GM18511 (cell line): ENCODE measurements at regions not wholly inside any gene's neighbourhood (a gene's known extent, or its start where the extent isn't known, plus 50 kb on each side); places are given as distances from the start of the nearest gene placed in this dataset.
"Not testable (repeated sequence)": the region's sequence is repeated elsewhere in the genome, so short reads cannot be mapped to it uniquely, and the experiment has no call there.

Experiments
- ATAC-seq: cut with Tn5 transposase; IDR thresholded peaks from one replicate; pipeline ENCODE4 v1.9.1; 2021; ENCODE audit warnings: mild to moderate bottlenecking, moderate library complexity; ENCODE audit not compliant: unreplicated experiment

- ATAC-seq = no peak
Measured at GRCh38 chr7:87007038-87007437, 52.4 kb downstream of the ELAPOR2 start.

GRCh38 chr7:87004956-87005355, 54.5 kb downstream of the ELAPOR2 start:
- ATAC-seq = no peak

- ATAC-seq = no peak
Measured at GRCh38 chr7:87003872-87004798, 55.3 kb downstream of the ELAPOR2 start.

GRCh38 chr7:87001214-87001613, 58.2 kb downstream of the ELAPOR2 start:
- no peak for ATAC-seq

GRCh38 chr7:87000344-87000743, 59.1 kb downstream of the ELAPOR2 start:
- no peak for ATAC-seq

- ATAC-seq = no peak
Measured at GRCh38 chr7:86999750-87000149, 59.7 kb downstream of the ELAPOR2 start.

- no peak for ATAC-seq
Measured at GRCh38 chr7:86995814-86996213, 63.6 kb downstream of the ELAPOR2 start.

- no peak for ATAC-seq
Measured at GRCh38 chr7:86995052-86995725, 64.3 kb downstream of the ELAPOR2 start.

GRCh38 chr7:86991771-86992191, 67.7 kb downstream of the ELAPOR2 start:
- peak; percentile 25 for ATAC-seq

GRCh38 chr7:86991093-86991769, 68.2 kb downstream of the ELAPOR2 start:
- ATAC-seq = peak; percentile 92

- ATAC-seq = no peak
Measured at GRCh38 chr7:86989407-86989806, 70.0 kb downstream of the ELAPOR2 start.

GRCh38 chr7:86987834-86988233, 71.6 kb downstream of the ELAPOR2 start:
- ATAC-seq = not testable (repeated sequence)

- ATAC-seq = not testable (repeated sequence)
Measured at GRCh38 chr7:86987358-86987757, 72.1 kb downstream of the ELAPOR2 start.

- ATAC-seq = not testable (repeated sequence)
Measured at GRCh38 chr7:86985342-86985741, 74.1 kb downstream of the ELAPOR2 start.

GRCh38 chr7:86983654-86984053, 75.8 kb downstream of the ELAPOR2 start:
- not testable (repeated sequence) for ATAC-seq

- not testable (repeated sequence) for ATAC-seq
Measured at GRCh38 chr7:86981937-86982336, 77.5 kb downstream of the ELAPOR2 start.

- ATAC-seq = no peak
Measured at GRCh38 chr7:86981127-86981526, 78.3 kb downstream of the ELAPOR2 start.

GRCh38 chr7:86980223-86980622, 79.2 kb downstream of the ELAPOR2 start:
- ATAC-seq = no peak

GRCh38 chr7:86978808-86979506, 80.5 kb downstream of the ELAPOR2 start:
- peak; percentile 71 for ATAC-seq

- ATAC-seq = no peak
Measured at GRCh38 chr7:86976958-86977357, 82.5 kb downstream of the ELAPOR2 start.

- no peak for ATAC-seq
Measured at GRCh38 chr7:86975914-86976313, 83.5 kb downstream of the ELAPOR2 start.
